Neural crest cell (in vitro differentiated cells): ENCODE measurements at regions not wholly inside any gene's neighbourhood (a gene's known extent, or its start where the extent isn't known, plus 50 kb on each side); places are given as distances from the start of the nearest gene placed in this dataset.

Experiments
- DNase-seq: peaks from one replicate; pipeline ENCODE4 v3.0.0; 2021; ENCODE audit warnings: low read depth, mixed read lengths, low spot score
- H3K27ac Mint-ChIP-seq: one replicate; pipeline ENCODE4 v1.8.0; 2021; ENCODE audit warnings: mild to moderate bottlenecking, mixed read lengths; ENCODE audit not compliant: unreplicated experiment
- H3K27me3 Mint-ChIP-seq: 2 replicates; pipeline ENCODE4 v1.8.0; 2021; ENCODE audit warnings: low read depth, mild to moderate bottlenecking, mixed read lengths
- H3K36me3 Mint-ChIP-seq: 2 replicates; pipeline ENCODE4 v1.8.0; 2021; ENCODE audit warnings: low read depth, mild to moderate bottlenecking, mixed read lengths
- H3K4me1 Mint-ChIP-seq: 2 replicates; pipeline ENCODE4 v1.8.0; 2021; ENCODE audit warnings: mixed read lengths
- H3K4me3 Mint-ChIP-seq: one replicate; pipeline ENCODE4 v1.8.0; 2021; ENCODE audit warnings: mild to moderate bottlenecking, mixed read lengths
- H3K9me3 Mint-ChIP-seq: 2 replicates; pipeline ENCODE4 v1.8.0; 2021; ENCODE audit warnings: mixed read lengths
- CTCF ChIP-seq: fragments of 200-600 bp; sonication (generic); conservative IDR thresholded peaks from 2 replicates; pipeline ENCODE4 v1.5.0; 2021; ENCODE audit warnings: antibody characterized with exemption, mild to moderate bottlenecking

- no peak for TF ChIP-seq CTCF
- no peaks in the 10 kb centered on the region for H3K9me3 Mint-ChIP-seq
- no peaks in the 10 kb centered on the region for H3K36me3 Mint-ChIP-seq
- DNase-seq, result no peak
- H3K4me3 Mint-ChIP-seq, result no peak overlapping the region
- no peak overlapping the region for H3K27ac Mint-ChIP-seq
- no peaks in the 10 kb centered on the region for H3K27me3 Mint-ChIP-seq
- peaks cover 15% of the 10 kb centered on the region for H3K4me1 Mint-ChIP-seq
Measured at GRCh38 chr6:22008248-22008836, 288.5 kb downstream of the PRL start.

GRCh38 chr6:22010102-22010501 is 286.7 kb downstream of the PRL start:
- Mint-ChIP-seq H3K4me1 (peaks cover 13% of the 10 kb centered on the region), H3K4me3 (no peak overlapping the region), H3K27me3 (no peaks in the 10 kb centered on the region), H3K27ac (no peak overlapping the region), H3K36me3 (no peaks in the 10 kb centered on the region), H3K9me3 (peaks cover 4% of the 10 kb centered on the region)
- DNase-seq, result no peak
- no peak for TF ChIP-seq CTCF

GRCh38 chr6:22015216-22015615 is 281.6 kb downstream of the PRL start:
- no peak overlapping the region for H3K27ac Mint-ChIP-seq
- no peak overlapping the region for H3K4me3 Mint-ChIP-seq

GRCh38 chr6:22015944-22016343 is 280.9 kb downstream of the PRL start:
- H3K9me3 Mint-ChIP-seq, result peaks cover 4% of the 10 kb centered on the region
- TF ChIP-seq CTCF, result no peak
- H3K27me3 Mint-ChIP-seq, result no peaks in the 10 kb centered on the region
- no peak overlapping the region for H3K4me3 Mint-ChIP-seq
- H3K4me1 Mint-ChIP-seq, result peaks cover 7% of the 10 kb centered on the region
- no peak for DNase-seq
- H3K27ac Mint-ChIP-seq, result no peak overlapping the region
- no peaks in the 10 kb centered on the region for H3K36me3 Mint-ChIP-seq

More at GRCh38 chr6:22015216-22015615, 281.6 kb downstream of the PRL start:
- peaks cover 4% of the 10 kb centered on the region for H3K9me3 Mint-ChIP-seq
- no peaks in the 10 kb centered on the region for H3K36me3 Mint-ChIP-seq
- H3K4me1 Mint-ChIP-seq, result peaks cover 7% of the 10 kb centered on the region
- no peak for TF ChIP-seq CTCF
- no peak for DNase-seq
- no peaks in the 10 kb centered on the region for H3K27me3 Mint-ChIP-seq

- H3K36me3 Mint-ChIP-seq, result peaks cover 3% of the 10 kb centered on the region
- no peak overlapping the region for H3K27ac Mint-ChIP-seq
- no peak overlapping the region for H3K4me3 Mint-ChIP-seq
- no peaks in the 10 kb centered on the region for H3K27me3 Mint-ChIP-seq
- peaks cover 4% of the 10 kb centered on the region for H3K9me3 Mint-ChIP-seq
- TF ChIP-seq CTCF, result no peak
- no peaks in the 10 kb centered on the region for H3K4me1 Mint-ChIP-seq
- DNase-seq, result no peak
Measured at GRCh38 chr6:22017272-22017671, 279.6 kb downstream of the PRL start.
